Heart left ventricle (tissue), 16 donors: ENCODE measurements at regions not wholly inside any gene's neighbourhood (a gene's known extent, or its start where the extent isn't known, plus 50 kb on each side); places are given as distances from the start of the nearest gene placed in this dataset.
A peak's percentile ranks its signal among the peaks of the same experiment; 100 is the strongest.

Source experiments
- ATAC-seq, 4 donors: fragments of 200-7000 bp; cut with Tn5 transposase; one replicate each; pipeline ENCODE4 v1.9.1; 2020 to 2022; ENCODE audit warnings: moderate library complexity in 4 of 4, mild to moderate bottlenecking in 3 of 4, moderate number of reproducible peaks in 1 of 4
- DNase-seq, 5 donors: peaks; one replicate each; pipeline ENCODE4 v3.0.0-alpha.2; 2020
- H3K27ac ChIP-seq, 12 donors: fragments of 200-600 bp; sonication (generic) in 4 of 12; one replicate each; pipeline versions ENCODE4 v1.5.0 to v1.8.0; 2016 to 2022; ENCODE audit warnings: mild to moderate bottlenecking in 2 of 12
- H3K27me3 ChIP-seq, 9 donors: fragments of 200-600 bp; sonication (generic) in 2 of 9; one replicate each; pipeline versions ENCODE4 v1.5.1 to v1.8.0; 2016 to 2022; ENCODE audit warnings: mild to moderate bottlenecking in 3 of 9
- H3K36me3 ChIP-seq, 9 donors: fragments of 200-600 bp; sonication (generic) in 2 of 9; one replicate each; pipeline versions ENCODE4 v1.5.0 to v1.8.0; 2018 to 2022; ENCODE audit warnings: mild to moderate bottlenecking in 2 of 9
- H3K4me1 ChIP-seq, 12 donors: fragments of 200-600 bp; sonication (generic) in 4 of 12; one replicate each; pipeline versions ENCODE4 v1.5.0 to v1.8.0; 2016 to 2022; ENCODE audit warnings: mild to moderate bottlenecking in 3 of 12
- H3K4me3 ChIP-seq, 12 donors: fragments of 200-600 bp; sonication (generic) in 4 of 12; one replicate each; pipeline versions ENCODE4 v1.5.0 to v1.8.0; 2017 to 2022; ENCODE audit warnings: mild to moderate bottlenecking in 9 of 12, moderate library complexity in 4 of 12
- H3K9me3 ChIP-seq, 12 donors: fragments of 200-600 bp; sonication (generic) in 4 of 12; one replicate each; pipeline versions ENCODE4 v1.5.0 to v1.8.0; 2016 to 2022; ENCODE audit warnings: mild to moderate bottlenecking in 1 of 12
- POLR2A ChIP-seq, 2 donors: fragments of 450-650 bp; IDR thresholded peaks; one replicate each; pipeline ENCODE4 v1.6.1; 2017; ENCODE audit warnings: antibody characterized with exemption in 2 of 2, mild to moderate bottlenecking in 2 of 2, moderate library complexity in 2 of 2
- WGBS, 4 donors: extraction: QIAGEN DNeasy Blood & Tissue Kit in 2 of 4; methylation state at CpG; one replicate each; pipeline versions ENCODE4 v1.1.5 to v1.1.7; 2013 to 2018; 5-methylcytosine and 5-hydroxymethylcytosine counted together
- intact Hi-C, 10 donors: fragments of 100-400 bp; cut with DNase I; formaldehyde crosslinking; loops; one replicate each; pipeline versions ENCODE4 v1.11.1 to v1.14.2; 2022
- TF ChIP-seq, protein P1 (sequence below), 12 donors: fragments of 200-600 bp; sonication (generic) in 4 of 12; IDR thresholded peaks; one replicate each; pipeline versions ENCODE4 v1.5.0 to v1.8.0; 2018 to 2022; ENCODE audit warnings: antibody characterized with exemption in 12 of 12, mild to moderate bottlenecking in 5 of 12
- donor health status: ischemic (EF 13 %, LVEDD 7.1; RV severe dilation, severe dysfunction).
- donor health status: healthy with polysubstance abuse.
- donor health status: DM: no; HTN: yes; CAD: no.
- donor health status: DM: no; HTN: no; CAD: no.
- donor health status: ischemic (EF 25% LVEDD 6.9; RV normal size, moderate dysfunction).
- donor health status: ischemic (EF 25% LVEDD 5.7; RV mildly dilated, moderate dysfunction).
- donor health status: healthy.
- donor health status: DM: yes; HTN: yes; CAD: no.
- donor health status: ischemic (EF 35%, LVEDD 5.7; RV mildly dilated, moderate dysfunction).
- donor health status: nonischemic (EF 11% LVEDD 7.7; RV severe dilation, severe dysfunction).
- donor health status: DM: yes; HTN: yes; CAD: no.
- donor health status: PGD.
- donor health status: ischemic (EF 29% LVEDD 5.4; RV normal size, mild dysfunction).
- donor health status: nonischemic (EF 23%, LVEDD 6.1; RV moderate dilation, normal function).

- Histone ChIP-seq H3K27me3 (no peaks in the 10 kb centered on the region), H3K27ac (no peak overlapping the region), H3K36me3 (no peaks in the 10 kb centered on the region), H3K4me1 (no peaks in the 10 kb centered on the region), H3K9me3 (peaks cover 0 to 26% (median 0%) of the 10 kb centered on the region in 12 donors), H3K4me3 (no peak overlapping the region)
- ATAC-seq (no peak), DNase-seq (no peak)
- intact Hi-C loops, result no loop called here
- no peak for TF ChIP-seq POLR2A (IDR thresholded peaks at IDR 0.05)
- TF ChIP-seq, protein P1, sequence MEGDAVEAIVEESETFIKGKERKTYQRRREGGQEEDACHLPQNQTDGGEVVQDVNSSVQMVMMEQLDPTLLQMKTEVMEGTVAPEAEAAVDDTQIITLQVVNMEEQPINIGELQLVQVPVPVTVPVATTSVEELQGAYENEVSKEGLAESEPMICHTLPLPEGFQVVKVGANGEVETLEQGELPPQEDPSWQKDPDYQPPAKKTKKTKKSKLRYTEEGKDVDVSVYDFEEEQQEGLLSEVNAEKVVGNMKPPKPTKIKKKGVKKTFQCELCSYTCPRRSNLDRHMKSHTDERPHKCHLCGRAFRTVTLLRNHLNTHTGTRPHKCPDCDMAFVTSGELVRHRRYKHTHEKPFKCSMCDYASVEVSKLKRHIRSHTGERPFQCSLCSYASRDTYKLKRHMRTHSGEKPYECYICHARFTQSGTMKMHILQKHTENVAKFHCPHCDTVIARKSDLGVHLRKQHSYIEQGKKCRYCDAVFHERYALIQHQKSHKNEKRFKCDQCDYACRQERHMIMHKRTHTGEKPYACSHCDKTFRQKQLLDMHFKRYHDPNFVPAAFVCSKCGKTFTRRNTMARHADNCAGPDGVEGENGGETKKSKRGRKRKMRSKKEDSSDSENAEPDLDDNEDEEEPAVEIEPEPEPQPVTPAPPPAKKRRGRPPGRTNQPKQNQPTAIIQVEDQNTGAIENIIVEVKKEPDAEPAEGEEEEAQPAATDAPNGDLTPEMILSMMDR (IDR thresholded peaks at IDR 0.05), result no peak
- 53 to 74% (median 64%) methylated on average over 1 of the region's 1 CpG for WGBS, 4 donors
These were observed 163.5 kb upstream of the SLC10A2 start for GRCh38 chr13:103229674-103230073.

- H3K4me1 ChIP-seq, result no peaks in the 10 kb centered on the region
- ATAC-seq (peak in 1 of 4 donors; percentile 63), DNase-seq (peak in 1 of 5 donors; percentile 30)
- no peak overlapping the region for H3K4me3 ChIP-seq
- no peaks in the 10 kb centered on the region for H3K36me3 ChIP-seq
- intact Hi-C loops, result no loop called here
- no peak overlapping the region for H3K27ac ChIP-seq
- H3K9me3 ChIP-seq, result peaks cover 0 to 10% (median 0%) of the 10 kb centered on the region in 12 donors
- 41 to 49% (median 47%) methylated on average over 4 of the region's 4 CpGs for WGBS, 4 donors
- H3K27me3 ChIP-seq, result no peaks in the 10 kb centered on the region
- no peak for TF ChIP-seq POLR2A (IDR thresholded peaks at IDR 0.05)
- TF ChIP-seq, protein P1 (IDR thresholded peaks at IDR 0.05), result no peak
These were observed 158.6 kb upstream of the SLC10A2 start for GRCh38 chr13:103224804-103225203.

- no peaks in the 10 kb centered on the region for H3K9me3 ChIP-seq
- ATAC-seq, result no peak
- no peak overlapping the region for H3K4me3 ChIP-seq
- H3K27me3 ChIP-seq, result no peaks in the 10 kb centered on the region
- no peak overlapping the region for H3K27ac ChIP-seq
- WGBS, 4 donors, result 76 to 83% (median 79%) methylated on average over 4 of the region's 4 CpGs
- intact Hi-C loops, result no loop called here
- DNase-seq, result no peak
- TF ChIP-seq POLR2A (IDR thresholded peaks at IDR 0.05), result no peak
- TF ChIP-seq, protein P1 (IDR thresholded peaks at IDR 0.05), result no peak
- H3K4me1 ChIP-seq, result no peaks in the 10 kb centered on the region
- no peaks in the 10 kb centered on the region for H3K36me3 ChIP-seq
These were observed 156.5 kb upstream of the SLC10A2 start for GRCh38 chr13:103222683-103223082.

- ATAC-seq (no peak), DNase-seq (no peak)
- H3K27me3 ChIP-seq, result no peaks in the 10 kb centered on the region
- intact Hi-C loops, result no loop called here
- no peaks in the 10 kb centered on the region for H3K9me3 ChIP-seq
- 77 to 85% (median 81%) methylated on average over 1 of the region's 1 CpG for WGBS, 4 donors
- no peak overlapping the region for H3K27ac ChIP-seq
- no peaks in the 10 kb centered on the region for H3K36me3 ChIP-seq
- no peaks in the 10 kb centered on the region for H3K4me1 ChIP-seq
- TF ChIP-seq POLR2A (IDR thresholded peaks at IDR 0.05), result no peak
- TF ChIP-seq, protein P1 (IDR thresholded peaks at IDR 0.05), result no peak
- H3K4me3 ChIP-seq, result no peak overlapping the region
These were observed 152.0 kb upstream of the SLC10A2 start for GRCh38 chr13:103218253-103218652.
